ENCODE measurements at regions not wholly inside any gene's neighbourhood (a gene's known extent, or its start where the extent isn't known, plus 50 kb on each side); places are given as distances from the start of the nearest gene placed in this dataset.

GRCh38 chr19:28422046-28422445 is 790.9 kb downstream of the UQCRFS1 start:
- Histone ChIP-seq H3K9me3 (ENCODE audit: severe bottlenecking) (no peaks in the 10 kb centered on the region), H3K27me3 (ENCODE audit: insufficient read depth, poor library complexity, severe bottlenecking) (no peaks in the 10 kb centered on the region), H3K4me1 (ENCODE audit: insufficient read depth, poor library complexity, severe bottlenecking) (peaks cover 12% of the 10 kb centered on the region), H3K4me3 (ENCODE audit: severe bottlenecking) (no peak overlapping the region), H3K36me3 (ENCODE audit: low read depth) (no peaks in the 10 kb centered on the region), H3K27ac (ENCODE audit: poor library complexity, severe bottlenecking) (no peak overlapping the region)
- no peak for TF ChIP-seq CTCF (IDR thresholded peaks at IDR 0.05; ENCODE audit: poor library complexity, severe bottlenecking)
- no peak for DNase-seq (ENCODE audit: low spot score)
- no peak for ATAC-seq (ENCODE audit: low read depth)

- DNase-seq (ENCODE audit: low spot score): no peak
- peaks cover 5% of the 10 kb centered on the region for H3K4me1 ChIP-seq (ENCODE audit: insufficient read depth, poor library complexity, severe bottlenecking)
- no peaks in the 10 kb centered on the region for H3K36me3 ChIP-seq (ENCODE audit: low read depth)
- H3K9me3 ChIP-seq (ENCODE audit: severe bottlenecking): no peaks in the 10 kb centered on the region
- no peak overlapping the region for H3K4me3 ChIP-seq (ENCODE audit: severe bottlenecking)
- TF ChIP-seq CTCF (IDR thresholded peaks at IDR 0.05; ENCODE audit: poor library complexity, severe bottlenecking): no peak
- no peak overlapping the region for H3K27ac ChIP-seq (ENCODE audit: poor library complexity, severe bottlenecking)
- no peaks in the 10 kb centered on the region for H3K27me3 ChIP-seq (ENCODE audit: insufficient read depth, poor library complexity, severe bottlenecking)
- peak; percentile 11; the same call in 1 of the 3 replicates for ATAC-seq (ENCODE audit: low read depth)
These were observed 792.0 kb downstream of the UQCRFS1 start for GRCh38 chr19:28420811-28421550.

- H3K4me3 ChIP-seq (ENCODE audit: severe bottlenecking): no peak overlapping the region
- H3K9me3 ChIP-seq (ENCODE audit: severe bottlenecking): no peaks in the 10 kb centered on the region
- ATAC-seq (ENCODE audit: low read depth): no peak
- H3K27ac ChIP-seq (ENCODE audit: poor library complexity, severe bottlenecking): no peak overlapping the region
- no peak for DNase-seq (ENCODE audit: low spot score)
- no peaks in the 10 kb centered on the region for H3K27me3 ChIP-seq (ENCODE audit: insufficient read depth, poor library complexity, severe bottlenecking)
- no peak for TF ChIP-seq CTCF (IDR thresholded peaks at IDR 0.05; ENCODE audit: poor library complexity, severe bottlenecking)
- H3K36me3 ChIP-seq (ENCODE audit: low read depth): no peaks in the 10 kb centered on the region
- H3K4me1 ChIP-seq (ENCODE audit: insufficient read depth, poor library complexity, severe bottlenecking): no peaks in the 10 kb centered on the region
These were observed 793.6 kb downstream of the UQCRFS1 start for GRCh38 chr19:28419312-28419711.

- H3K4me3 ChIP-seq (ENCODE audit: severe bottlenecking): no peak overlapping the region
- H3K27me3 ChIP-seq (ENCODE audit: insufficient read depth, poor library complexity, severe bottlenecking): no peaks in the 10 kb centered on the region
- H3K9me3 ChIP-seq (ENCODE audit: severe bottlenecking): no peaks in the 10 kb centered on the region
- TF ChIP-seq CTCF (IDR thresholded peaks at IDR 0.05; ENCODE audit: poor library complexity, severe bottlenecking): no peak
- DNase-seq (ENCODE audit: low spot score) (no peak), ATAC-seq (ENCODE audit: low read depth) (no peak)
- no peaks in the 10 kb centered on the region for H3K36me3 ChIP-seq (ENCODE audit: low read depth)
- no peak overlapping the region for H3K27ac ChIP-seq (ENCODE audit: poor library complexity, severe bottlenecking)
- no peaks in the 10 kb centered on the region for H3K4me1 ChIP-seq (ENCODE audit: insufficient read depth, poor library complexity, severe bottlenecking)
These were observed 795.6 kb downstream of the UQCRFS1 start for GRCh38 chr19:28417361-28417760.

GRCh38 chr19:28416245-28416644 is 796.7 kb downstream of the UQCRFS1 start:
- Histone ChIP-seq H3K27me3 (ENCODE audit: insufficient read depth, poor library complexity, severe bottlenecking) (no peaks in the 10 kb centered on the region), H3K4me1 (ENCODE audit: insufficient read depth, poor library complexity, severe bottlenecking) (no peaks in the 10 kb centered on the region), H3K27ac (ENCODE audit: poor library complexity, severe bottlenecking) (no peak overlapping the region), H3K9me3 (ENCODE audit: severe bottlenecking) (no peaks in the 10 kb centered on the region), H3K4me3 (ENCODE audit: severe bottlenecking) (no peak overlapping the region), H3K36me3 (ENCODE audit: low read depth) (no peaks in the 10 kb centered on the region)
- DNase-seq (ENCODE audit: low spot score) (no peak), ATAC-seq (ENCODE audit: low read depth) (no peak)
- no peak for TF ChIP-seq CTCF (IDR thresholded peaks at IDR 0.05; ENCODE audit: poor library complexity, severe bottlenecking)
